GM23338 (cell line): ENCODE measurements at regions not wholly inside any gene's neighbourhood (a gene's known extent, or its start where the extent isn't known, plus 50 kb on each side); places are given as distances from the start of the nearest gene placed in this dataset.
A peak's percentile ranks its signal among the peaks of the same experiment; 100 is the strongest.

Experiments used
- ATAC-seq: fragments of 200-7000 bp; cut with Tn5 transposase; 3 replicates; pipeline ENCODE4 v1.9.1; 2020
- DNase-seq: peaks from one replicate; pipeline ENCODE4 v3.0.0-alpha.2; 2015; ENCODE audit warnings: low spot score
- H2AFZ ChIP-seq: fragments of 200-600 bp; sonication (generic); 2 replicates; pipeline ENCODE4 v1.8.0; 2016; ENCODE audit warnings: antibody characterized with exemption, mild to moderate bottlenecking, moderate library complexity
- H3F3A ChIP-seq: fragments of 200-600 bp; sonication (generic); replicated peaks from 2 replicates; pipeline ENCODE4 v1.8.0; 2017; ENCODE audit warnings: antibody characterized with exemption, mixed run types, low read depth
- H3K27ac ChIP-seq: fragments of 200-600 bp; sonication (generic); 2 replicates; pipeline ENCODE4 v1.6.1; 2016; ENCODE audit warnings: low read depth
- H3K27me3 ChIP-seq: fragments of 200-600 bp; sonication (generic); 2 replicates; pipeline ENCODE4 v1.8.0; 2016; ENCODE audit warnings: mild to moderate bottlenecking, mixed run types, moderate library complexity; ENCODE audit not compliant: insufficient read depth
- H3K36me3 ChIP-seq: fragments of 200-600 bp; sonication (generic); 2 replicates; pipeline ENCODE4 v1.8.0; 2016; ENCODE audit warnings: mild to moderate bottlenecking; ENCODE audit not compliant: insufficient read depth
- H3K4me1 ChIP-seq: fragments of 200-600 bp; sonication (generic); 2 replicates; pipeline ENCODE4 v1.8.0; 2016; ENCODE audit warnings: mild to moderate bottlenecking, moderate library complexity; ENCODE audit not compliant: insufficient read depth
- H3K4me2 ChIP-seq: fragments of 200-600 bp; sonication (generic); 2 replicates; pipeline ENCODE4 v1.7.1; 2017; ENCODE audit warnings: mixed run types
- H3K4me3 ChIP-seq: fragments of 200-600 bp; sonication (generic); 2 replicates; pipeline ENCODE4 v1.6.1; 2016; ENCODE audit warnings: mixed run types
- H3K79me2 ChIP-seq: fragments of 200-600 bp; sonication (generic); replicated peaks from 2 replicates; pipeline ENCODE4 v1.8.0; 2017; ENCODE audit warnings: mild to moderate bottlenecking; ENCODE audit not compliant: insufficient read depth
- H3K9me2 ChIP-seq: fragments of 200-600 bp; sonication (generic); 2 replicates; pipeline ENCODE4 v1.8.0; 2017; ENCODE audit not compliant: insufficient read depth
- H4K20me1 ChIP-seq: fragments of 200-600 bp; sonication (generic); replicated peaks from 2 replicates; pipeline ENCODE4 v1.8.0; 2017; ENCODE audit warnings: mild to moderate bottlenecking; ENCODE audit not compliant: insufficient read depth
- H3K27ac Mint-ChIP-seq: 2 replicates; pipeline ENCODE4 v1.8.0; 2020; ENCODE audit warnings: inconsistent platforms, mild to moderate bottlenecking, moderate library complexity, mixed read lengths
- H3K27me3 Mint-ChIP-seq: 3 replicates; pipeline ENCODE4 v1.8.0; 2022; ENCODE audit warnings: low read depth, mild to moderate bottlenecking, moderate library complexity, mixed read lengths, inconsistent platforms; ENCODE audit not compliant: insufficient read depth, poor library complexity
- H3K36me3 Mint-ChIP-seq: 3 replicates; pipeline ENCODE4 v1.8.0; 2021; ENCODE audit warnings: low read depth, mild to moderate bottlenecking, inconsistent platforms, moderate library complexity, mixed read lengths
- H3K4me1 Mint-ChIP-seq: 3 replicates; pipeline ENCODE4 v1.8.0; 2020; ENCODE audit warnings: mild to moderate bottlenecking, inconsistent platforms, mixed read lengths
- H3K4me3 Mint-ChIP-seq: 3 replicates; pipeline ENCODE4 v1.8.0; 2021; ENCODE audit warnings: moderate library complexity, mild to moderate bottlenecking, inconsistent platforms, mixed read lengths
- H3K9me3 Mint-ChIP-seq: 3 replicates; pipeline ENCODE4 v1.8.0; 2020; ENCODE audit warnings: moderate library complexity, mild to moderate bottlenecking, inconsistent platforms, mixed read lengths
- CREB1 ChIP-seq: fragments of 250-450 bp; sonication (Bioruptor Pico); IDR thresholded peaks from 2 replicates; pipeline ENCODE4 v1.5.0; 2020; ENCODE audit warnings: low read depth, mild to moderate bottlenecking, moderate library complexity
- CTCF ChIP-seq, 2 experiments: fragments of 200-600 bp in 1 of 2; sonication (generic) in 1 of 2; conservative IDR thresholded peaks; 2 replicates each; pipeline versions ENCODE4 v1.5.1 to v1.6.1; 2016 to 2017; ENCODE audit warnings: antibody characterized with exemption in 2 of 2, low read depth in 2 of 2, mild to moderate bottlenecking in 2 of 2, moderate library complexity in 1 of 2
- ETS1 ChIP-seq: IDR thresholded peaks from 2 replicates; pipeline ENCODE4 v1.6.1; 2016; ENCODE audit warnings: antibody characterized with exemption
- JUNB ChIP-seq: IDR thresholded peaks from one replicate; pipeline ENCODE4 v1.6.1; 2016; ENCODE audit warnings: antibody characterized with exemption; ENCODE audit not compliant: unreplicated experiment
- NANOG ChIP-seq: IDR thresholded peaks from 2 replicates; pipeline ENCODE4 v1.6.1; 2016; ENCODE audit warnings: antibody characterized with exemption, borderline replicate concordance
- POLR2AphosphoS5 ChIP-seq: IDR thresholded peaks from 2 replicates; pipeline ENCODE4 v1.6.1; 2016; ENCODE audit warnings: antibody characterized with exemption, low read depth
- REST ChIP-seq: IDR thresholded peaks from one replicate; pipeline ENCODE4 v1.6.1; 2018; ENCODE audit warnings: antibody characterized with exemption; ENCODE audit not compliant: unreplicated experiment
- ZNF114 ChIP-seq: fragments of 250-450 bp; sonication (Bioruptor Pico); IDR thresholded peaks from 2 replicates; pipeline ENCODE4 v1.5.0; 2020; ENCODE audit warnings: mild to moderate bottlenecking, moderate library complexity
- ZNF331 ChIP-seq: fragments of 250-450 bp; sonication (Bioruptor Pico); IDR thresholded peaks from 2 replicates; pipeline ENCODE4 v1.5.0; 2020; ENCODE audit warnings: low read depth, mild to moderate bottlenecking, moderate library complexity
- ZNF462 ChIP-seq: fragments of 250-450 bp; sonication (Bioruptor Pico); IDR thresholded peaks from 2 replicates; pipeline ENCODE4 v1.5.0; 2020; ENCODE audit warnings: mild to moderate bottlenecking, moderate library complexity

GRCh38 chr1:184322253-184322652 is 64.6 kb upstream of the C1orf21 start (continued):
- peak; percentile 56; the same call in 1 of the 2 replicates for TF ChIP-seq ZNF462 (CRISPR knock-in tag)
- no peak for TF ChIP-seq REST
- no peak for TF ChIP-seq NANOG

GRCh38 chr1:184324972-184325371 is 61.9 kb upstream of the C1orf21 start:
- Histone ChIP-seq H3K36me3 (no peaks in the 10 kb centered on the region), H3K27me3 (no peaks in the 10 kb centered on the region), H3K4me1 (peaks cover 23% of the 10 kb centered on the region), H3K4me2 (no peak overlapping the region), H3K9me2 (no peaks in the 10 kb centered on the region), H4K20me1 (no peaks in the 10 kb centered on the region), H3K4me3 (no peak overlapping the region), H2AFZ (peak overlapping the region; percentile 47; the same call in 1 of the 2 replicates), H3F3A (no peaks in the 10 kb centered on the region), H3K27ac (no peak overlapping the region), H3K79me2 (no peaks in the 10 kb centered on the region)
- no peak overlapping the region for H3K4me3 Mint-ChIP-seq
- H3K36me3 Mint-ChIP-seq = no peaks in the 10 kb centered on the region
- H3K4me1 Mint-ChIP-seq = peaks cover 18% of the 10 kb centered on the region; the same call in 2 of the 3 replicates
- no peaks in the 10 kb centered on the region for H3K9me3 Mint-ChIP-seq
- no peaks in the 10 kb centered on the region for H3K27me3 Mint-ChIP-seq
- ATAC-seq (no peak), DNase-seq (no peak)
- TF ChIP-seq CREB1 (CRISPR knock-in tag) (no peak), NANOG (no peak), POLR2AphosphoS5 (no peak), CTCF (conservative IDR thresholded peaks at IDR 0.05; ENCODE audit: low read depth in 2 of 2) (no peak), ZNF331 (no peak), ETS1 (no peak), ZNF114 (no peak), JUNB (no peak)
- no peak overlapping the region for H3K27ac Mint-ChIP-seq
